Fibroblast of lung (primary cell): ENCODE measurements at regions not wholly inside any gene's neighbourhood (a gene's known extent, or its start where the extent isn't known, plus 50 kb on each side); places are given as distances from the start of the nearest gene placed in this dataset.

ENCODE experiments used
- EZH2 ChIP-seq: IDR thresholded peaks from 2 replicates; pipeline ENCODE4 v1.5.1; 2012; ENCODE audit warnings: low read length, control low read depth, mild to moderate bottlenecking; ENCODE audit errors: missing control alignments
- TF ChIP-seq, protein P1 (sequence below), 2 donors: IDR thresholded peaks in 1 of 2; conservative IDR thresholded peaks in 1 of 2; 1 replicate in 1 of 2; 2 replicates in 1 of 2; pipeline ENCODE4 v1.5.1; 2011 to 2012; ENCODE audit warnings: low read length in 2 of 2, control low read depth in 1 of 2, inconsistent platforms in 1 of 2, low read depth in 1 of 2, mild to moderate bottlenecking in 1 of 2

DNA sequence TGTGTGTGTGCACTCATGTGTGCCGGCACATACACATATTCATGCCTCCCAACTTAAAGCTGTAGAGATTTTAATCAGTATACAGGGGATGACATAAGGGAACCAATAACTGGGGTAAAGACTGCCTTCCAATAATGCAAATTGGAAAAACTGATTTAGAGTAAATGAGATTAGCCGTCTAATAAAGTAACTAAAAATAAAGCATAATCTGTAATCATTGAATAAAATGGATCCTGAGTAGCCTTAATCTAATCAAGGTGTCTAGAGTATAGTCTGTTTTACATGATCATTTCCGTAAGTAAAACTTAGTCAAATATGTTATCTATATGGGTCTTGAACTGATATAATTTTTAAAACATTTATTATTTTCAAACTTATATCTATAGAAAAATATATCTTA is 925.8 kb downstream of the FSTL5 start:
- no peak for TF ChIP-seq EZH2
- TF ChIP-seq, protein P1, sequence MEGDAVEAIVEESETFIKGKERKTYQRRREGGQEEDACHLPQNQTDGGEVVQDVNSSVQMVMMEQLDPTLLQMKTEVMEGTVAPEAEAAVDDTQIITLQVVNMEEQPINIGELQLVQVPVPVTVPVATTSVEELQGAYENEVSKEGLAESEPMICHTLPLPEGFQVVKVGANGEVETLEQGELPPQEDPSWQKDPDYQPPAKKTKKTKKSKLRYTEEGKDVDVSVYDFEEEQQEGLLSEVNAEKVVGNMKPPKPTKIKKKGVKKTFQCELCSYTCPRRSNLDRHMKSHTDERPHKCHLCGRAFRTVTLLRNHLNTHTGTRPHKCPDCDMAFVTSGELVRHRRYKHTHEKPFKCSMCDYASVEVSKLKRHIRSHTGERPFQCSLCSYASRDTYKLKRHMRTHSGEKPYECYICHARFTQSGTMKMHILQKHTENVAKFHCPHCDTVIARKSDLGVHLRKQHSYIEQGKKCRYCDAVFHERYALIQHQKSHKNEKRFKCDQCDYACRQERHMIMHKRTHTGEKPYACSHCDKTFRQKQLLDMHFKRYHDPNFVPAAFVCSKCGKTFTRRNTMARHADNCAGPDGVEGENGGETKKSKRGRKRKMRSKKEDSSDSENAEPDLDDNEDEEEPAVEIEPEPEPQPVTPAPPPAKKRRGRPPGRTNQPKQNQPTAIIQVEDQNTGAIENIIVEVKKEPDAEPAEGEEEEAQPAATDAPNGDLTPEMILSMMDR (conservative IDR thresholded peaks at IDR 0.05 in 1 of 2, IDR thresholded peaks at IDR 0.05 in 1 of 2; ENCODE audit: low read depth in 1 of 2, low read length in 2 of 2), result no peak
